SK-N-MC (cell line): ENCODE measurements at regions not wholly inside any gene's neighbourhood (a gene's known extent, or its start where the extent isn't known, plus 50 kb on each side); places are given as distances from the start of the nearest gene placed in this dataset.

Source experiments
- EZH2 ChIP-seq: fragments of 200-600 bp; sonication (generic); IDR thresholded peaks from one replicate; pipeline ENCODE4 v1.6.1; 2017; ENCODE audit warnings: antibody characterized with exemption
- POLR2AphosphoS5 ChIP-seq: IDR thresholded peaks from 2 replicates; pipeline ENCODE4 v1.6.1; 2012; ENCODE audit warnings: mild to moderate bottlenecking, low read depth, low read length, borderline replicate concordance

DNA sequence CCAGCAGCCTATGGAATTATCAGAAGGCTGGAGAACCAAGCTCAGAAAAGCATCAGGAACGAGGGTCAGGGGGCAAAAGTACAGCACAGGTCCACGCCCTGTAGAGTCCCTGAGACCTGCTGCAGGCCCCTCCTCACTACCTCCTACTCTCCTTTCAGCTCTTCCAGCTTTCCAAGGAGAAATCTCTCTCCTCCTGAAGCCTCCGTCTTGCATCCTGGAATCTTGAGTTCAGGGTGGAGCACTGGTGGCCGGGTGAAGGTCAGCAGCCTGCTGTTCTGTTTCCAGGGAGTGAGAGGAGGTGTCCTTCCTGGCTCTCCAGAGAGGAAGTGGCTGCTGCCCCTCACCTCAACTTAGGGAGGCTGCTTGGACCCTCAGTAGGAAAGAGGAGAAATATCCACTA is 342.3 kb downstream of the ZSWIM6 start:
- TF ChIP-seq EZH2 (no peak), POLR2AphosphoS5 (no peak)
